Caco-2 (cell line): ENCODE measurements at regions not wholly inside any gene's neighbourhood (a gene's known extent, or its start where the extent isn't known, plus 50 kb on each side); places are given as distances from the start of the nearest gene placed in this dataset.

Experiments used
- BruUV-seq: library from RNA; stranded (reverse); fragments of 400-500 nt; replicated peaks from 2 replicates; lab custom pipeline; 2021; lab: Mats Ljungman, UMichigan
- CTCF ChIA-PET: fragments of 300-600 bp; sonication (Branson Sonifier 250); formaldehyde crosslinking; loops from one replicate; lab custom pipeline; 2022; ENCODE audit warnings: antibody characterized with exemption; lab: Charles Lee
- POLR2A ChIA-PET: fragments of 300-600 bp; sonication (Branson Sonifier 250); formaldehyde crosslinking; loops from one replicate; lab custom pipeline; 2022; ENCODE audit warnings: antibody characterized with exemption; lab: Charles Lee
- DNase-seq, 2 experiments: peaks; one replicate each; pipeline versions ENCODE4 v3.0.0 to v3.0.0-alpha.2; 2020 to 2022
- H3K27me3 ChIP-seq: replicated peaks from 2 replicates; pipeline ENCODE4 v1.6.0; 2011; ENCODE audit warnings: low read length; ENCODE audit not compliant: control insufficient read depth, insufficient read depth
- H3K36me3 ChIP-seq: 2 replicates; pipeline ENCODE4 v1.5.1; 2011; ENCODE audit warnings: low read length; ENCODE audit not compliant: control insufficient read depth, insufficient read depth
- H3K4me1 ChIP-seq: fragments of 250-450 bp; sonication (Bioruptor Pico); 2 replicates; pipeline ENCODE4 v1.5.1; 2020; ENCODE audit warnings: mild to moderate bottlenecking
- H3K4me3 ChIP-seq: 2 replicates; pipeline ENCODE4 v1.5.1; 2011; ENCODE audit warnings: low read depth, mild to moderate bottlenecking, control low read depth, low read length
- H3K9me3 ChIP-seq: fragments of 250-450 bp; sonication (Bioruptor Pico); 2 replicates; pipeline ENCODE4 v1.5.1; 2020; ENCODE audit warnings: mild to moderate bottlenecking, moderate library complexity
- H3K27ac Mint-ChIP-seq: one replicate; pipeline ENCODE4 v1.8.0; 2022; ENCODE audit warnings: mixed read lengths; ENCODE audit not compliant: unreplicated experiment
- H3K27me3 Mint-ChIP-seq: one replicate; pipeline ENCODE4 v1.8.0; 2022; ENCODE audit warnings: mixed read lengths; ENCODE audit not compliant: insufficient read depth, unreplicated experiment
- H3K36me3 Mint-ChIP-seq: one replicate; pipeline ENCODE4 v1.8.0; 2022; ENCODE audit warnings: mild to moderate bottlenecking, mixed read lengths; ENCODE audit not compliant: insufficient read depth, unreplicated experiment
- H3K4me1 Mint-ChIP-seq: one replicate; pipeline ENCODE4 v1.8.0; 2022; ENCODE audit warnings: low read depth, mixed read lengths; ENCODE audit not compliant: unreplicated experiment
- H3K4me3 Mint-ChIP-seq: one replicate; pipeline ENCODE4 v1.8.0; 2022; ENCODE audit warnings: mild to moderate bottlenecking, moderate library complexity, mixed read lengths; ENCODE audit not compliant: unreplicated experiment
- H3K9me3 Mint-ChIP-seq: one replicate; pipeline ENCODE4 v1.8.0; 2022; ENCODE audit warnings: mixed read lengths; ENCODE audit not compliant: unreplicated experiment
- CTCF ChIP-seq, 2 experiments: fragments of 200-600 bp in 1 of 2; IDR thresholded peaks; 1 replicate in 1 of 2; 2 replicates in 1 of 2; pipeline versions ENCODE4 v1.5.1 to v1.8.0; 2011 to 2022; ENCODE audit warnings: antibody characterized with exemption in 1 of 2, control low read depth in 1 of 2, inconsistent platforms in 1 of 2, low read depth in 1 of 2, low read length in 1 of 2, mild to moderate bottlenecking in 1 of 2, moderate library complexity in 1 of 2; ENCODE audit not compliant: insufficient read depth in 1 of 2, severe bottlenecking in 1 of 2, unreplicated experiment in 1 of 2
- intact Hi-C: fragments of 100-400 bp; cut with micrococcal nuclease; formaldehyde crosslinking; loops from one replicate; pipeline ENCODE4 v1.10.0; 2022; ENCODE audit not compliant: unreplicated experiment

- POLR2A ChIA-PET = no interaction called here
- DNase-seq = no peak
- CTCF ChIA-PET = no interaction called here
Measured at GRCh38 chr10:61335359-61335758, 117.8 kb downstream of the TMEM26 start.

GRCh38 chr10:61332581-61332980 lies 120.6 kb downstream of the TMEM26 start:
- TF ChIP-seq CTCF (IDR thresholded peaks at IDR 0.05; ENCODE audit: insufficient read depth in 1 of 2, low read depth in 1 of 2, low read length in 1 of 2, severe bottlenecking in 1 of 2, unreplicated experiment in 1 of 2) = no peak
- intact Hi-C loops = no loop called here
- DNase-seq = no peak
- H3K4me1 Mint-ChIP-seq = no peaks in the 10 kb centered on the region
- ChIA-PET POLR2A (no interaction called here), CTCF (no interaction called here)
- no peak overlapping the region for H3K27ac Mint-ChIP-seq
- H3K36me3 Mint-ChIP-seq = no peaks in the 10 kb centered on the region
- H3K4me3 Mint-ChIP-seq = no peak overlapping the region
- Histone ChIP-seq H3K4me1 (no peaks in the 10 kb centered on the region), H3K4me3 (no peak overlapping the region), H3K36me3 (no peaks in the 10 kb centered on the region), H3K27me3 (no peaks in the 10 kb centered on the region), H3K9me3 (no peaks in the 10 kb centered on the region)
- no peaks in the 10 kb centered on the region for H3K9me3 Mint-ChIP-seq
- peaks cover 11% of the 10 kb centered on the region for H3K27me3 Mint-ChIP-seq
- no TSS peak for BruUV-seq

More at GRCh38 chr10:61335359-61335758, 117.8 kb downstream of the TMEM26 start:
- Mint-ChIP-seq H3K27me3 (peaks cover 12% of the 10 kb centered on the region), H3K4me1 (no peaks in the 10 kb centered on the region), H3K4me3 (no peak overlapping the region), H3K27ac (no peak overlapping the region), H3K9me3 (no peaks in the 10 kb centered on the region), H3K36me3 (no peaks in the 10 kb centered on the region)
- intact Hi-C loops = no loop called here
- Histone ChIP-seq H3K4me3 (no peak overlapping the region), H3K4me1 (no peaks in the 10 kb centered on the region), H3K36me3 (no peaks in the 10 kb centered on the region), H3K27me3 (no peaks in the 10 kb centered on the region), H3K9me3 (no peaks in the 10 kb centered on the region)
- no peak for TF ChIP-seq CTCF (IDR thresholded peaks at IDR 0.05; ENCODE audit: insufficient read depth in 1 of 2, low read depth in 1 of 2, low read length in 1 of 2, severe bottlenecking in 1 of 2, unreplicated experiment in 1 of 2)
- no TSS peak for BruUV-seq

DNA sequence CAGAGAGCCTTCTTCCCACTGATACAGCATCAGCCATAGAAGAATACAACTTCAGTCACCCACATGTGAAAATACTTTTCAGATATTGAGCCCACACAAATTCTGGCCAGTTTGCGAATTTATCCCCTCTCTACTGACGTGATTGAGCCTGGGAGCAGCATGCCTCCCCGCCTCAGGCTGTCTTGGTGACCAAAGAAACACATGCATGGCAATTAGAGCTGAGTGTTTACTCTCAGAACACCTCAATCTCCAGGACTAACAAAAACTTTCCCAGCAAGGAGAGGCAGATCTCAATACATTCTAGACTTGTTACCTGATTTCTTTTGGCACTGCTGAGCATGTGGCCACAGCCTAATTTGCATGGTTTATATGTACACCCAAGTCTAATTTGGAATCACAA lies 122.5 kb downstream of the TMEM26 start:
- no peak overlapping the region for H3K4me3 Mint-ChIP-seq
- DNase-seq = no peak
- Histone ChIP-seq H3K27me3 (no peaks in the 10 kb centered on the region), H3K36me3 (no peaks in the 10 kb centered on the region), H3K4me3 (no peak overlapping the region), H3K9me3 (no peaks in the 10 kb centered on the region), H3K4me1 (no peaks in the 10 kb centered on the region)
- H3K36me3 Mint-ChIP-seq = no peaks in the 10 kb centered on the region
- H3K27ac Mint-ChIP-seq = no peak overlapping the region
- CTCF ChIA-PET = no interaction called here
- H3K9me3 Mint-ChIP-seq = no peaks in the 10 kb centered on the region
- TF ChIP-seq CTCF (IDR thresholded peaks at IDR 0.05; ENCODE audit: insufficient read depth in 1 of 2, low read depth in 1 of 2, low read length in 1 of 2, severe bottlenecking in 1 of 2, unreplicated experiment in 1 of 2) = no peak
- no peaks in the 10 kb centered on the region for H3K4me1 Mint-ChIP-seq
- intact Hi-C loops = no loop called here
- POLR2A ChIA-PET = no interaction called here
- H3K27me3 Mint-ChIP-seq = peaks cover 10% of the 10 kb centered on the region
- no TSS peak for BruUV-seq
